ENCODE measurements at regions not wholly inside any gene's neighbourhood (a gene's known extent, or its start where the extent isn't known, plus 50 kb on each side); places are given as distances from the start of the nearest gene placed in this dataset.

DNA sequence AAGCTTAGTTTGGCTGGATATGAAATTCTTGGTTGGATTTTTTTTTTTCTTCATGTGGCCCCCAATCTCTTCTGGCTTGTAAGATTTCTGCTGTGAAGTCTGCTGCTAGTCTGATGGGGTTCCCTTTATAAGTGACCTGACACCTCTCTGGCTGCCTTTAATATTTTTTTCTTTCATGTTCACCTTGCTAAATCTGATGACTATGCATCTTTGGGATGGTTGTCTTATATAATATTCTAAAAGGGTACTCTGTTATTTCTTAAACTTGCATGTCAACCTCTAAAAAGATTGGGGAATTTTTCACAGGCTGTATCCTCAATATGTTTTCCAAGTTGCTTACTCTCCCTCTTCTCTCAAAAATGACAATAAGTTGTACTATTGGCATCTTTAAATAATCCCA is 500.0 kb downstream of the CAAP1 start:
- FAIRE-seq (no peak), DNase-seq (ENCODE audit: low read depth) (no peak)
- Histone ChIP-seq H3K27ac (ENCODE audit: low read depth, low read length) (no peak overlapping the region), H3K4me2 (ENCODE audit: low read length) (no peak overlapping the region), H3K27me3 (ENCODE audit: insufficient read depth, low read length) (no peaks in the 10 kb centered on the region), H3K36me3 (ENCODE audit: insufficient read depth, low read length) (no peaks in the 10 kb centered on the region), H2AFZ (ENCODE audit: low read depth, low read length) (no peak overlapping the region), H3K4me1 (ENCODE audit: insufficient read depth, low read length) (no peaks in the 10 kb centered on the region), H3K9me3 (ENCODE audit: insufficient read depth, low read depth, low read length) (no peaks in the 10 kb centered on the region), H3K79me2 (ENCODE audit: insufficient read depth, low read length) (no peaks in the 10 kb centered on the region), H3K9ac (ENCODE audit: low read length) (no peak overlapping the region), H4K20me1 (ENCODE audit: insufficient read depth, low read length) (no peaks in the 10 kb centered on the region), H3K4me3 (ENCODE audit: insufficient read depth, low read depth, low read length) (no peak overlapping the region)
- Mint-ChIP-seq H3K9me3 (ENCODE audit: unreplicated experiment) (peaks cover 11% of the 10 kb centered on the region), H3K4me1 (ENCODE audit: low read depth, unreplicated experiment) (no peaks in the 10 kb centered on the region), H3K4me3 (ENCODE audit: unreplicated experiment) (no peak overlapping the region), H3K27ac (ENCODE audit: unreplicated experiment) (no peak overlapping the region), H3K36me3 (ENCODE audit: low read depth, unreplicated experiment) (no peaks in the 10 kb centered on the region), H3K27me3 (ENCODE audit: low read depth, unreplicated experiment) (no peaks in the 10 kb centered on the region)
- TF ChIP-seq, protein P1, sequence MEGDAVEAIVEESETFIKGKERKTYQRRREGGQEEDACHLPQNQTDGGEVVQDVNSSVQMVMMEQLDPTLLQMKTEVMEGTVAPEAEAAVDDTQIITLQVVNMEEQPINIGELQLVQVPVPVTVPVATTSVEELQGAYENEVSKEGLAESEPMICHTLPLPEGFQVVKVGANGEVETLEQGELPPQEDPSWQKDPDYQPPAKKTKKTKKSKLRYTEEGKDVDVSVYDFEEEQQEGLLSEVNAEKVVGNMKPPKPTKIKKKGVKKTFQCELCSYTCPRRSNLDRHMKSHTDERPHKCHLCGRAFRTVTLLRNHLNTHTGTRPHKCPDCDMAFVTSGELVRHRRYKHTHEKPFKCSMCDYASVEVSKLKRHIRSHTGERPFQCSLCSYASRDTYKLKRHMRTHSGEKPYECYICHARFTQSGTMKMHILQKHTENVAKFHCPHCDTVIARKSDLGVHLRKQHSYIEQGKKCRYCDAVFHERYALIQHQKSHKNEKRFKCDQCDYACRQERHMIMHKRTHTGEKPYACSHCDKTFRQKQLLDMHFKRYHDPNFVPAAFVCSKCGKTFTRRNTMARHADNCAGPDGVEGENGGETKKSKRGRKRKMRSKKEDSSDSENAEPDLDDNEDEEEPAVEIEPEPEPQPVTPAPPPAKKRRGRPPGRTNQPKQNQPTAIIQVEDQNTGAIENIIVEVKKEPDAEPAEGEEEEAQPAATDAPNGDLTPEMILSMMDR (IDR thresholded peaks at IDR 0.05; ENCODE audit: insufficient read depth, low read depth, low read length), result no peak
- TF ChIP-seq EZH2 (IDR thresholded peaks at IDR 0.05; ENCODE audit: insufficient read depth, low read length), result no peak

DNA sequence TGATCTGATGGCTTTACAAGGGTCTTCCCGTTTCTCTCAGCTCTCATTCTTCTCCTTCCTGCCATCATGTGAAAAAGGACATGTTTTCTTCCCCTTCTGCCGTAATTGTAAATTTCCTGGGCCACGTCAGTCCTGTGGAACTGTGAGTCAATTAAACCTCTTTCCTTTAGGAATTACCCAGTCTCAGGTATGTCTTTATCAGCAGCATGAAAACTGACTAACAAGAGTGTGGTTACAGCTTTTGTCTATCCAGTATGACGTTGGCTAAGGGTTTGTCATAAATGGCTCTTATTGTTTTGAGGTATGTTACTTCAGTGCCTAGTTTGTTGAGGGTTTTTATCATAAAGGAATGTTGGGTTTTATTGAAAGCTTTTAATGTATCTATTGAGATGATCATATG is 501.6 kb downstream of the CAAP1 start:
- TF ChIP-seq, protein P1 (IDR thresholded peaks at IDR 0.05; ENCODE audit: insufficient read depth, low read depth, low read length), result no peak
- TF ChIP-seq EZH2 (IDR thresholded peaks at IDR 0.05; ENCODE audit: insufficient read depth, low read length), result no peak
- FAIRE-seq, result no peak
- H3K27me3 ChIP-seq (ENCODE audit: insufficient read depth, low read length), result no peaks in the 10 kb centered on the region

DNA sequence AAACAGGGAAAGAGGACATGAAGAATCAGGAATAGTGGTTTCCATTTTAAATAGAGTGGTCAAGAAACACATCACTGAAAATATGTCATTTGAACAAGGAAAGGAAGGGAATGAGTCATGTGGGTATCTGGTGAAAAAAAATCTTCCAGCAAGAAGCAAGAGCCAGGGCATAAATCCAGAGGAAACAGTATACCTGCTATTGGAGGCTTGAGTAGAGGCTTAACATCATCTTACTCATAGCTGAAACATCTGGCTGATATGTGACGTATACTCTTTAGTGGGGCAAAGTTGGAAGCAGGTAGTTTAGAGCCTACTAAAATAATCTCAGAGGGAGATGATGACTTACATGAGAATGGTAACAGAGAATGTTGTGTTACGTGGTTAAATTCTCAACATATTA is 517.2 kb downstream of the CAAP1 start:
- H4K20me1 ChIP-seq (ENCODE audit: insufficient read depth, low read length), result no peaks in the 10 kb centered on the region

More for the DNA sequence above, 501.6 kb downstream of the CAAP1 start:
- H3K36me3 Mint-ChIP-seq (ENCODE audit: low read depth, unreplicated experiment), result no peaks in the 10 kb centered on the region
- no peak overlapping the region for H3K27ac Mint-ChIP-seq (ENCODE audit: unreplicated experiment)
- no peak overlapping the region for H3K27ac ChIP-seq (ENCODE audit: low read depth, low read length)
- H3K4me3 Mint-ChIP-seq (ENCODE audit: unreplicated experiment), result no peak overlapping the region
- H3K4me3 ChIP-seq (ENCODE audit: insufficient read depth, low read depth, low read length), result no peak overlapping the region
- peaks cover 11% of the 10 kb centered on the region for H3K9me3 Mint-ChIP-seq (ENCODE audit: unreplicated experiment)
- no peak for DNase-seq (ENCODE audit: low read depth)
- no peak overlapping the region for H3K9ac ChIP-seq (ENCODE audit: low read length)
- H3K9me3 ChIP-seq (ENCODE audit: insufficient read depth, low read depth, low read length), result no peaks in the 10 kb centered on the region
- H3K36me3 ChIP-seq (ENCODE audit: insufficient read depth, low read length), result no peaks in the 10 kb centered on the region
- no peak overlapping the region for H2AFZ ChIP-seq (ENCODE audit: low read depth, low read length)
- no peaks in the 10 kb centered on the region for H3K27me3 Mint-ChIP-seq (ENCODE audit: low read depth, unreplicated experiment)
- no peaks in the 10 kb centered on the region for H3K79me2 ChIP-seq (ENCODE audit: insufficient read depth, low read length)
- H3K4me1 Mint-ChIP-seq (ENCODE audit: low read depth, unreplicated experiment), result no peaks in the 10 kb centered on the region
- H3K4me1 ChIP-seq (ENCODE audit: insufficient read depth, low read length), result no peaks in the 10 kb centered on the region
- H4K20me1 ChIP-seq (ENCODE audit: insufficient read depth, low read length), result no peaks in the 10 kb centered on the region
- H3K4me2 ChIP-seq (ENCODE audit: low read length), result no peak overlapping the region

More for the DNA sequence above, 517.2 kb downstream of the CAAP1 start:
- H3K27me3 Mint-ChIP-seq (ENCODE audit: low read depth, unreplicated experiment), result peaks cover 3% of the 10 kb centered on the region
- H3K9me3 ChIP-seq (ENCODE audit: insufficient read depth, low read depth, low read length), result no peaks in the 10 kb centered on the region
- no peaks in the 10 kb centered on the region for H3K36me3 Mint-ChIP-seq (ENCODE audit: low read depth, unreplicated experiment)
- no peaks in the 10 kb centered on the region for H3K36me3 ChIP-seq (ENCODE audit: insufficient read depth, low read length)
- no peaks in the 10 kb centered on the region for H3K9me3 Mint-ChIP-seq (ENCODE audit: unreplicated experiment)
- no peaks in the 10 kb centered on the region for H3K4me1 ChIP-seq (ENCODE audit: insufficient read depth, low read length)
- no peak overlapping the region for H3K27ac ChIP-seq (ENCODE audit: low read depth, low read length)
- no peak overlapping the region for H2AFZ ChIP-seq (ENCODE audit: low read depth, low read length)
- H3K27me3 ChIP-seq (ENCODE audit: insufficient read depth, low read length), result no peaks in the 10 kb centered on the region
- H3K4me3 Mint-ChIP-seq (ENCODE audit: unreplicated experiment), result no peak overlapping the region
- H3K4me3 ChIP-seq (ENCODE audit: insufficient read depth, low read depth, low read length), result no peak overlapping the region
- no peak overlapping the region for H3K4me2 ChIP-seq (ENCODE audit: low read length)
- DNase-seq (ENCODE audit: low read depth) (no peak), FAIRE-seq (no peak)
- H3K27ac Mint-ChIP-seq (ENCODE audit: unreplicated experiment), result no peak overlapping the region
- TF ChIP-seq, protein P1 (IDR thresholded peaks at IDR 0.05; ENCODE audit: insufficient read depth, low read depth, low read length), result no peak
- TF ChIP-seq EZH2 (IDR thresholded peaks at IDR 0.05; ENCODE audit: insufficient read depth, low read length), result no peak
- H3K9ac ChIP-seq (ENCODE audit: low read length), result no peak overlapping the region
- no peaks in the 10 kb centered on the region for H3K79me2 ChIP-seq (ENCODE audit: insufficient read depth, low read length)
- peaks cover 4% of the 10 kb centered on the region for H3K4me1 Mint-ChIP-seq (ENCODE audit: low read depth, unreplicated experiment)
